Hepatocyte (in vitro differentiated cells): ENCODE measurements at regions not wholly inside any gene's neighbourhood (a gene's known extent, or its start where the extent isn't known, plus 50 kb on each side); places are given as distances from the start of the nearest gene placed in this dataset.

ENCODE experiments used
- DNase-seq: peaks from one replicate; pipeline ENCODE4 v3.0.0-alpha.2; 2016; ENCODE audit warnings: low spot score
- H2AFZ ChIP-seq: fragments of 200-600 bp; sonication (generic); 2 replicates; pipeline ENCODE4 v1.6.0; 2016; ENCODE audit warnings: antibody characterized with exemption, mild to moderate bottlenecking
- H3K27ac ChIP-seq: fragments of 200-600 bp; sonication (generic); 2 replicates; pipeline ENCODE4 v1.5.1; 2016; ENCODE audit warnings: mild to moderate bottlenecking
- H3K27me3 ChIP-seq: fragments of 200-600 bp; sonication (generic); 2 replicates; pipeline ENCODE4 v1.6.1; 2016
- H3K36me3 ChIP-seq: fragments of 200-600 bp; sonication (generic); replicated peaks from 2 replicates; pipeline ENCODE4 v1.5.1; 2016; ENCODE audit warnings: low read depth; ENCODE audit not compliant: insufficient read depth
- H3K4me1 ChIP-seq: fragments of 200-600 bp; sonication (generic); 2 replicates; pipeline ENCODE4 v1.5.1; 2016; ENCODE audit warnings: mild to moderate bottlenecking, moderate library complexity; ENCODE audit not compliant: insufficient read depth
- H3K4me2 ChIP-seq: fragments of 200-600 bp; sonication (generic); 2 replicates; pipeline ENCODE4 v1.6.0; 2016
- H3K4me3 ChIP-seq: fragments of 200-600 bp; sonication (generic); 2 replicates; pipeline ENCODE4 v1.5.1; 2016; ENCODE audit warnings: mild to moderate bottlenecking
- H3K79me2 ChIP-seq: fragments of 200-600 bp; sonication (generic); 2 replicates; pipeline ENCODE4 v1.6.0; 2017; ENCODE audit warnings: mild to moderate bottlenecking
- H3K9me2 ChIP-seq: fragments of 200-600 bp; sonication (generic); replicated peaks from 2 replicates; pipeline ENCODE4 v1.6.0; 2017; ENCODE audit warnings: mild to moderate bottlenecking; ENCODE audit not compliant: insufficient read depth
- H3K9me3 ChIP-seq: fragments of 200-600 bp; sonication (generic); 2 replicates; pipeline ENCODE4 v1.5.1; 2016; ENCODE audit warnings: low read depth, mild to moderate bottlenecking
- H4K20me1 ChIP-seq: fragments of 200-600 bp; sonication (generic); 2 replicates; pipeline ENCODE4 v1.6.0; 2016; ENCODE audit warnings: mild to moderate bottlenecking; ENCODE audit not compliant: insufficient read depth, poor library complexity, severe bottlenecking
- EZH2 ChIP-seq: fragments of 200-600 bp; sonication (generic); IDR thresholded peaks from 2 replicates; pipeline ENCODE4 v1.6.1; 2016; ENCODE audit warnings: antibody characterized with exemption, mild to moderate bottlenecking, borderline replicate concordance
- EZH2phosphoT487 ChIP-seq: fragments of 200-600 bp; sonication (generic); IDR thresholded peaks from one replicate; pipeline ENCODE4 v1.6.1; 2018; ENCODE audit warnings: antibody characterized with exemption, mild to moderate bottlenecking, low read depth, moderate library complexity; ENCODE audit not compliant: unreplicated experiment, severe bottlenecking
- WGBS: methylation state at CpG from one replicate; pipeline ENCODE4 v1.1.6; 2016; ENCODE audit warnings: low lambda C conversion rate; ENCODE audit errors: missing lambda C conversion rate; 5-methylcytosine and 5-hydroxymethylcytosine counted together
- TF ChIP-seq, protein P1 (sequence below): fragments of 200-600 bp; sonication (generic); IDR thresholded peaks from 2 replicates; pipeline ENCODE4 v1.5.1; 2016; ENCODE audit warnings: antibody characterized with exemption, mild to moderate bottlenecking; ENCODE audit not compliant: poor library complexity

DNA sequence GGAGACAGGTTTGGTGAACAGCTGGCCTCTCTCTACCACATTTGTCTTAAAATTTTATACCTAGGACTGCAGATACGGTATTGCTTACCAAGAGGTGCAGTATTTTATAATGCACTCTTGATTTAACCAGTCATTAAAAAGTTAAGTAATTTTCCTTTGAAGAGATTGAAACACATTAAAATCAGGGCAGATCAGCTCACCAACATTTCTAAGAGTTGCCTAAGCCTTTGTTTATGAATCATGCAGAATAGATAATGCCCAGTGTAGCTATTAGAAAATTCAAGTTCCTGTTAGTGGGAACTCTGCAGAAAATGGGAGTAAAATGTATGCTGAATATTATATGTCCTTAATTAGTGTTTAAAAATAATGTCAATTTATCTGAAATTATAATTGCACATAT, 140.2 kb upstream of the PRPS1L1 start:
- no peak overlapping the region for H3K27ac ChIP-seq
- no peaks in the 10 kb centered on the region for H3K79me2 ChIP-seq
- no peak overlapping the region for H3K4me2 ChIP-seq
- no peak overlapping the region for H3K4me3 ChIP-seq
- no peak overlapping the region for H2AFZ ChIP-seq
- TF ChIP-seq, protein P1, sequence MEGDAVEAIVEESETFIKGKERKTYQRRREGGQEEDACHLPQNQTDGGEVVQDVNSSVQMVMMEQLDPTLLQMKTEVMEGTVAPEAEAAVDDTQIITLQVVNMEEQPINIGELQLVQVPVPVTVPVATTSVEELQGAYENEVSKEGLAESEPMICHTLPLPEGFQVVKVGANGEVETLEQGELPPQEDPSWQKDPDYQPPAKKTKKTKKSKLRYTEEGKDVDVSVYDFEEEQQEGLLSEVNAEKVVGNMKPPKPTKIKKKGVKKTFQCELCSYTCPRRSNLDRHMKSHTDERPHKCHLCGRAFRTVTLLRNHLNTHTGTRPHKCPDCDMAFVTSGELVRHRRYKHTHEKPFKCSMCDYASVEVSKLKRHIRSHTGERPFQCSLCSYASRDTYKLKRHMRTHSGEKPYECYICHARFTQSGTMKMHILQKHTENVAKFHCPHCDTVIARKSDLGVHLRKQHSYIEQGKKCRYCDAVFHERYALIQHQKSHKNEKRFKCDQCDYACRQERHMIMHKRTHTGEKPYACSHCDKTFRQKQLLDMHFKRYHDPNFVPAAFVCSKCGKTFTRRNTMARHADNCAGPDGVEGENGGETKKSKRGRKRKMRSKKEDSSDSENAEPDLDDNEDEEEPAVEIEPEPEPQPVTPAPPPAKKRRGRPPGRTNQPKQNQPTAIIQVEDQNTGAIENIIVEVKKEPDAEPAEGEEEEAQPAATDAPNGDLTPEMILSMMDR, result no peak
- TF ChIP-seq EZH2, result no peak
- no peak for TF ChIP-seq EZH2phosphoT487
- no peaks in the 10 kb centered on the region for H3K9me3 ChIP-seq
- H3K4me1 ChIP-seq, result peaks cover 7% of the 10 kb centered on the region
- no peaks in the 10 kb centered on the region for H3K9me2 ChIP-seq
- no peaks in the 10 kb centered on the region for H3K27me3 ChIP-seq
- no peak for DNase-seq
- 83% methylated on average over 1 of the region's 1 CpG for WGBS
- no peaks in the 10 kb centered on the region for H3K36me3 ChIP-seq
- H4K20me1 ChIP-seq, result no peaks in the 10 kb centered on the region

DNA sequence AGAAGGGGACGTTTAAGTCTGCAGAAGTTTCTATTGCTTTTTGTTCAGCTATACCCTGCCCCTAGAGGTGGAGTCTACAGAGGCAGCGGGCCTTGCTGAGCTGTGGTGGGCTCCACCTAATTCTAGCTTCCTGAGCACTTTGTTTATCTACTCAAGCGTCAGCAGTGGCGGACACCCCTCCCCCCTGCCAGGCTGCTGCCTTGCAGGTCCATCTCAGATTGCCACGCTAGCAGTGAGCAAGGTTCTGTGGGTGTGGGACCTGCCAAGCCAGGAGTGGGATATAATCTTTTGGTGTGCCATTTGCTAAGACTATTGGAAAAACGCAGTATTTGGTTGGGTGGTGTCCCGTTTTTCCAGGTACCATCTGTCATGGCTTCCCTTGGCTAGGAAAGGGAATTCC, 147.3 kb upstream of the PRPS1L1 start:
- no peak for DNase-seq
- Histone ChIP-seq H2AFZ (no peak overlapping the region), H3K4me1 (peaks cover 15% of the 10 kb centered on the region), H3K9me2 (no peaks in the 10 kb centered on the region), H3K27ac (no peak overlapping the region), H3K27me3 (no peaks in the 10 kb centered on the region), H4K20me1 (no peaks in the 10 kb centered on the region), H3K9me3 (no peaks in the 10 kb centered on the region), H3K79me2 (no peaks in the 10 kb centered on the region), H3K4me2 (no peak overlapping the region), H3K4me3 (no peak overlapping the region), H3K36me3 (no peaks in the 10 kb centered on the region)
- 97% methylated on average over 7 of the region's 7 CpGs for WGBS
- TF ChIP-seq EZH2, result no peak
- TF ChIP-seq, protein P1, result no peak
- no peak for TF ChIP-seq EZH2phosphoT487

GRCh38 chr7:18175801-18176450, 148.3 kb upstream of the PRPS1L1 start:
- Histone ChIP-seq H3K27ac (peak overlapping the region; percentile 62), H3K27me3 (no peaks in the 10 kb centered on the region), H3K4me2 (peak overlapping the region; percentile 33), H2AFZ (no peak overlapping the region), H4K20me1 (no peaks in the 10 kb centered on the region), H3K4me1 (peaks cover 15% of the 10 kb centered on the region), H3K9me3 (no peaks in the 10 kb centered on the region), H3K9me2 (no peaks in the 10 kb centered on the region), H3K79me2 (no peaks in the 10 kb centered on the region), H3K36me3 (no peaks in the 10 kb centered on the region), H3K4me3 (no peak overlapping the region)
- WGBS, result 31% methylated on average over 2 of the region's 2 CpGs
- no peak for DNase-seq
- TF ChIP-seq EZH2 (no peak), EZH2phosphoT487 (no peak)
- TF ChIP-seq, protein P1, result no peak
